NCI-H2171 treated with DMSO at 0.1 percent for 48 hours (cell line): ENCODE measurements at regions not wholly inside any gene's neighbourhood (a gene's known extent, or its start where the extent isn't known, plus 50 kb on each side); places are given as distances from the start of the nearest gene placed in this dataset.

ENCODE experiments used
- DNase-seq: peaks from one replicate; lab custom pipeline; 2025; lab: John Stamatoyannopoulos, UW

GRCh38 chr10:125341611-125342010 lies 181.2 kb upstream of the CTBP2 start:
- DNase-seq = no peak

GRCh38 chr10:125340903-125341302 lies 180.5 kb upstream of the CTBP2 start:
- DNase-seq = no peak

GRCh38 chr10:125337510-125337909 lies 177.1 kb upstream of the CTBP2 start:
- no peak for DNase-seq

GRCh38 chr10:125334545-125334944 lies 174.2 kb upstream of the CTBP2 start:
- no peak for DNase-seq

- no peak for DNase-seq
Observed at GRCh38 chr10:125333769-125334168, 173.4 kb upstream of the CTBP2 start.

- DNase-seq = no peak
Observed at GRCh38 chr10:125333209-125333591, 172.8 kb upstream of the CTBP2 start.

- DNase-seq = no peak
Observed at GRCh38 chr10:125332548-125333208, 172.3 kb upstream of the CTBP2 start.

GRCh38 chr10:125331056-125331455 lies 170.7 kb upstream of the CTBP2 start:
- DNase-seq = no peak

GRCh38 chr10:125329056-125329455 lies 168.7 kb upstream of the CTBP2 start:
- DNase-seq = no peak

GRCh38 chr10:125325326-125325725 lies 165.0 kb upstream of the CTBP2 start:
- DNase-seq = no peak

GRCh38 chr10:125316436-125316835 lies 156.1 kb upstream of the CTBP2 start:
- no peak for DNase-seq

- DNase-seq = no peak
Observed at GRCh38 chr10:125300937-125301336, 140.6 kb upstream of the CTBP2 start.

GRCh38 chr10:125299461-125299860 lies 139.1 kb upstream of the CTBP2 start:
- no peak for DNase-seq

- no peak for DNase-seq
Observed at GRCh38 chr10:125296598-125296997, 136.2 kb upstream of the CTBP2 start.

GRCh38 chr10:125294109-125294508 lies 133.7 kb upstream of the CTBP2 start:
- no peak for DNase-seq

- peak; percentile 11 for DNase-seq
Observed at GRCh38 chr10:125291836-125292235, 131.5 kb upstream of the CTBP2 start.

GRCh38 chr10:125289461-125289860 lies 129.1 kb upstream of the CTBP2 start:
- DNase-seq = no peak

GRCh38 chr10:125284875-125285597 lies 124.7 kb upstream of the CTBP2 start:
- DNase-seq = peak; percentile 1

GRCh38 chr10:125283836-125284614 lies 123.7 kb upstream of the CTBP2 start:
- DNase-seq = no peak

GRCh38 chr10:125283191-125283835 lies 123.0 kb upstream of the CTBP2 start:
- DNase-seq = no peak

- no peak for DNase-seq
Observed at GRCh38 chr10:125281091-125281490, 120.7 kb upstream of the CTBP2 start.

- no peak for DNase-seq
Observed at GRCh38 chr10:125276133-125276532, 115.8 kb upstream of the CTBP2 start.
